ENCODE measurements at regions not wholly inside any gene's neighbourhood (a gene's known extent, or its start where the extent isn't known, plus 50 kb on each side); places are given as distances from the start of the nearest gene placed in this dataset.

DNA sequence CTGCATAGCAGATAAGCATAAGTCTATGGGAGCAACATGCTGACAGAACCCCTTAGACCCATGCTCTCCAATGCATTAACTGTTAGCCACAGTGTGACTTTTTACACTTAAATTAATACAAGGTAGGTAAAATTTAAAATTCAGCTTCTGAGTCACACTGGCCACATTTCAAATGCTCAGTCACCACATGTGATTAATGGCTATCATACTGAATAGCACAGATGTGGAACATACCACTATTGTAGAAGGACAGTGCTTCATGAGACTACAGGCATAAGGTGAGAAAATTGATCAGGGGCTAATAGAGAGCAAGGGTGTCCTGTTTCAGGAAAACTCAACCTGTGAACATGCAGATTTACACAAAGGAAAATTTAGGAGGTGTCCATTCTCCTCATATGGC, 357.0 kb upstream of the SEMA6D start:
- Histone ChIP-seq H2AFZ (ENCODE audit: low read length) (no peak overlapping the region), H4K20me1 (ENCODE audit: insufficient read depth, low read length) (no peaks in the 10 kb centered on the region), H3K4me1 (ENCODE audit: insufficient read depth, low read length) (no peaks in the 10 kb centered on the region), H3K9ac (ENCODE audit: insufficient read depth, low read depth, low read length) (no peak overlapping the region), H3K27me3 (ENCODE audit: control insufficient read depth in 1 of 2, insufficient read depth in 2 of 2, low read length in 2 of 2) (no peaks in the 10 kb centered on the region), H3K9me3 (ENCODE audit: low read length) (peaks cover 52% of the 10 kb centered on the region), H3K36me3 (replicated peaks in 1 of 2; ENCODE audit: control insufficient read depth in 1 of 2, insufficient read depth in 2 of 2, low read length in 2 of 2) (no peaks in the 10 kb centered on the region), H3K79me2 (ENCODE audit: insufficient read depth, low read length) (no peaks in the 10 kb centered on the region), H3K4me3 (replicated peaks in 1 of 3; ENCODE audit: insufficient read depth in 1 of 3, low read depth in 2 of 3, low read length in 3 of 3) (no peak overlapping the region), H3K4me2 (ENCODE audit: low read depth, low read length) (no peak overlapping the region), H3K27ac (ENCODE audit: extremely low read length, insufficient read depth, low read length) (no peak overlapping the region)
- no peak for TF ChIP-seq ZNF768 (CRISPR knock-in tag; IDR thresholded peaks at IDR 0.05)
- TF ChIP-seq KLF12 (CRISPR knock-in tag; IDR thresholded peaks at IDR 0.05; ENCODE audit: borderline replicate concordance), result no peak
- TF ChIP-seq, protein P1, sequence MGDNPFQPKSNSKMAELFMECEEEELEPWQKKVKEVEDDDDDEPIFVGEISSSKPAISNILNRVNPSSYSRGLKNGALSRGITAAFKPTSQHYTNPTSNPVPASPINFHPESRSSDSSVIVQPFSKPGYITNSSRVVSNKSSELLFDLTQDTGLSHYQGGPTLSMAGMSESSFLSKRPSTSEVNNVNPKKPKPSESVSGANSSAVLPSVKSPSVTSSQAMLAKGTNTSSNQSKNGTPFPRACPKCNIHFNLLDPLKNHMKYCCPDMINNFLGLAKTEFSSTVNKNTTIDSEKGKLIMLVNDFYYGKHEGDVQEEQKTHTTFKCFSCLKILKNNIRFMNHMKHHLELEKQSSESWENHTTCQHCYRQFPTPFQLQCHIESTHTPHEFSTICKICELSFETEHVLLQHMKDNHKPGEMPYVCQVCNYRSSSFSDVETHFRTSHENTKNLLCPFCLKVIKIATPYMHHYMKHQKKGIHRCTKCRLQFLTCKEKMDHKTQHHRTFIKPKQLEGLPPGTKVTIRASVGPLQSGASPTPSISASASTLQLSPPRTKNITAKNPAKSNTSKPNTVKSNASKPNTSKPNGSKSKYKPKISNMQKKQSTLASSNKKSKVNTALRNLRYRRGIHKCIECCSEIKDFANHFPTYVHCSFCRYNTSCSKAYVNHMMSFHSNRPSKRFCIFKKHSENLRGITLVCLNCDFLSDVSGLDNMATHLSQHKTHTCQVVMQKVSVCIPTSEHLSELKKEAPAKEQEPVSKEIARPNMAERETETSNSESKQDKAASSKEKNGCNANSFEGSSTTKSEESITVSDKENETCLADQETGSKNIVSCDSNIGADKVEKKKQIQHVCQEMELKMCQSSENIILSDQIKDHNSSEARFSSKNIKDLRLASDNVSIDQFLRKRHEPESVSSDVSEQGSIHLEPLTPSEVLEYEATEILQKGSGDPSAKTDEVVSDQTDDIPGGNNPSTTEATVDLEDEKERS (CRISPR knock-in tag; IDR thresholded peaks at IDR 0.05), result no peak
- no peak for TF ChIP-seq NR3C1 (CRISPR knock-in tag; IDR thresholded peaks at IDR 0.05)
- no peak for TF ChIP-seq TCF12 (IDR thresholded peaks at IDR 0.05)
- TF ChIP-seq TCF12 (CRISPR knock-in tag; IDR thresholded peaks at IDR 0.05), result no peak
- TF ChIP-seq KLF13 (CRISPR knock-in tag; IDR thresholded peaks at IDR 0.05), result no peak
- no peak for TF ChIP-seq EHMT2 (IDR thresholded peaks at IDR 0.05; ENCODE audit: borderline replicate concordance, low read depth, low read length)
- TF ChIP-seq PAWR (CRISPR knock-in tag; IDR thresholded peaks at IDR 0.05; ENCODE audit: borderline replicate concordance), result no peak
- TF ChIP-seq ZMYM4 (CRISPR knock-in tag; IDR thresholded peaks at IDR 0.05), result no peak
- no peak for TF ChIP-seq SOX6 (IDR thresholded peaks at IDR 0.05)
- no peak for TF ChIP-seq SOX6 (CRISPR knock-in tag; IDR thresholded peaks at IDR 0.05)
- BruUV-seq (replicated peaks), result no TSS peak
- ATAC-seq, result no peak
- ChIA-PET POLR2A (no interaction called here), CTCF (ENCODE audit: low intra/inter-chr PET ratio, low total read pairs) (no interaction called here)
- in situ Hi-C loops (cut with HindIII; ENCODE audit: extremely low pct_ligation_motif_present, low pct_unique_long_range_greater_than_20kb), result no loop called here
- DNase-seq (ENCODE audit: low spot score), result no peak
- intact Hi-C loops (cut with micrococcal nuclease; ENCODE audit: unreplicated experiment), result no loop called here
- no peak for FAIRE-seq
